BLaER1 (cell line): ENCODE measurements at regions not wholly inside any gene's neighbourhood (a gene's known extent, or its start where the extent isn't known, plus 50 kb on each side); places are given as distances from the start of the nearest gene placed in this dataset.

Experiments
- H3K27ac ChIP-seq: shearing (Covaris generic); formaldehyde crosslinking; 2 replicates; pipeline ENCODE4 v1.8.1; 2022
- H3K27me3 ChIP-seq: shearing (Covaris generic); formaldehyde crosslinking; 2 replicates; pipeline ENCODE4 v1.8.1; 2022
- H3K36me3 ChIP-seq: shearing (Covaris generic); formaldehyde crosslinking; 2 replicates; pipeline ENCODE4 v1.8.1; 2022
- H3K4me1 ChIP-seq: shearing (Covaris generic); formaldehyde crosslinking; 2 replicates; pipeline ENCODE4 v1.8.1; 2022
- H3K4me2 ChIP-seq: shearing (Covaris generic); formaldehyde crosslinking; 2 replicates; pipeline ENCODE4 v1.8.1; 2022
- H3K4me3 ChIP-seq: shearing (Covaris generic); formaldehyde crosslinking; 2 replicates; pipeline ENCODE4 v1.8.1; 2022
- H3K9ac ChIP-seq: shearing (Covaris generic); formaldehyde crosslinking; 2 replicates; pipeline ENCODE4 v1.8.1; 2022
- H3K9me3 ChIP-seq: shearing (Covaris generic); formaldehyde crosslinking; 2 replicates; pipeline ENCODE4 v1.8.1; 2022
- H4K20me1 ChIP-seq: shearing (Covaris generic); formaldehyde crosslinking; 2 replicates; pipeline ENCODE4 v1.8.1; 2022
- Cebpa-rat ChIP-seq: shearing (Covaris generic); IDR thresholded peaks from 2 replicates; pipeline ENCODE4 v1.8.1; 2022

DNA sequence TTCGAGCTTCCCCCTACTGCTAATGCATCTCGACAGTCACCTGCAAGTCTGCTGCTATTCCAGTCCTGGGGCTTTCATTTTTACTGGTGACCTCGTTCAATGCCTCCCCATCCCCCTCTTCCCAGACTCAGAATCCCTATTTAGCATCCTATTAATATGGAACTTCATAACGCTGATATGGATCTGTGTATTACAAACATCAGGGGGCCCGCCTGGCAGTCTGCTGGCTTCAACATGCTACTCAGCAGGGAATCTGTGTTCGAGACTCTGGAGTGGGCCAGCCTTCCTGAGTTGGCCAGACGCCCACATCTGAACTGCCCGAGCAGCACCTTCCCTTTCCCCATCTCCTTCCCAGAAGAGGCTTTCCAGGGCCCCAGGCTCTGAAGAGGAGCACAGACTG, 173.9 kb upstream of the PPARGC1A start:
- Histone ChIP-seq H3K9me3 (no peaks in the 10 kb centered on the region), H3K27me3 (no peaks in the 10 kb centered on the region), H3K36me3 (no peaks in the 10 kb centered on the region), H3K4me2 (no peak overlapping the region), H3K9ac (no peak overlapping the region), H3K4me1 (no peaks in the 10 kb centered on the region), H3K27ac (no peak overlapping the region), H4K20me1 (no peaks in the 10 kb centered on the region), H3K4me3 (no peak overlapping the region)
- no peak for TF ChIP-seq Cebpa-rat

DNA sequence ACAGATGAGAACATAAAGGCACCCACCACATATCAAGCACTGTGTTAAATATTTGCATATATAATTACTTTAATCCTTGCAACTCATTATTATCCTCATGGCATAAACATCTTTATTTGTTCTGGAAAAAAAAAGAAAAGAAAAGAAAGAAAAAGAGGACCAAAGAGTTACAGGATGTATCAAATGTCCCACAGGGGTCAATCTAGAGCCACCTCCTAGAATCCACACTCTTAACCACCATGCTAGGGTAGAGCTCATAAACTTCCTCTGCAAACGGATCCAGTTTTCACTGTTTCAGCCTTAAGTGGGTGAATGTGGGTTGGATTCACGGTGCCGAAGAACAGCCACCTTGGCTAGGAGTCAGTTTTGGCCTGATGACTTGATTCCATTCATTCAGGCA, 171.1 kb upstream of the PPARGC1A start:
- no peaks in the 10 kb centered on the region for H3K27me3 ChIP-seq
- H3K9me3 ChIP-seq, result no peaks in the 10 kb centered on the region
- no peaks in the 10 kb centered on the region for H3K36me3 ChIP-seq
- no peaks in the 10 kb centered on the region for H3K4me1 ChIP-seq
- no peaks in the 10 kb centered on the region for H4K20me1 ChIP-seq
- no peak overlapping the region for H3K27ac ChIP-seq
- no peak overlapping the region for H3K9ac ChIP-seq
- no peak overlapping the region for H3K4me3 ChIP-seq
- TF ChIP-seq Cebpa-rat, result no peak
- no peak overlapping the region for H3K4me2 ChIP-seq

- no peaks in the 10 kb centered on the region for H3K36me3 ChIP-seq
- no peak overlapping the region for H3K4me2 ChIP-seq
- H3K9me3 ChIP-seq, result no peaks in the 10 kb centered on the region
- no peaks in the 10 kb centered on the region for H4K20me1 ChIP-seq
- H3K27ac ChIP-seq, result no peak overlapping the region
- no peak overlapping the region for H3K9ac ChIP-seq
- H3K4me1 ChIP-seq, result no peaks in the 10 kb centered on the region
- H3K4me3 ChIP-seq, result no peak overlapping the region
- no peaks in the 10 kb centered on the region for H3K27me3 ChIP-seq
- no peak for TF ChIP-seq Cebpa-rat
Measured at GRCh38 chr4:24059839-24060238, 170.0 kb upstream of the PPARGC1A start.

DNA sequence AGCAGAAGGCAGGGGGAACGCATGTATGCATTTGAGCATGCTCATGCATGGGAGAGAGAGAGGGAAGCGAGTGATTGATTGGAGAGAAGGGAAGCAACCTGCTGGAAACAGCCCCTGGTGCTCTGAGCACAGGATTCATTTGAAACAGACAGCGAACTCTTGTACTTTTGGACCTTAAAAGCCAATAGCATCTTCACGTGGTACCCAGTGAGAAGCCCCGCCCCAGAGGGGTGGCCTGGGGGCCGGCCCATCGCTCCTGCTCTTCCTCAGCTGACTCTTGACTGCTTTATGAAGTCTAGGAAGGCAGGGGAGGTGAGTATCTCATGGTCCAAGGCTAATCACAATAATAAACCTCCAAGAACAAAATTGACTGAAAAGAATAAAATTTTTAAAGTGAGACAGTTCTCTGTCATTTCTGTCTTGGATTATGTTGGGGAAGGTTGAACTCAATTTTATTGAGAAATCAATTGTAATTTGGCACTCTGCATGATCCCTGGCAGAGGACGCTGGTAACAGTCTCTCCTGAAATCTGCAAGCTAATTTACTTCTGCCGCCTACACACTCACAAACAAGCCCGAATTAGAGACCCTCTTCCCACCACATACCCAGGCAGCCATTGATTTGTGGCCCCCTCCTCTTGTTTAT, 168.2 kb upstream of the PPARGC1A start:
- Histone ChIP-seq H4K20me1 (no peaks in the 10 kb centered on the region), H3K4me1 (no peaks in the 10 kb centered on the region), H3K9ac (no peak overlapping the region), H3K27ac (no peak overlapping the region), H3K4me2 (no peak overlapping the region), H3K27me3 (no peaks in the 10 kb centered on the region), H3K36me3 (no peaks in the 10 kb centered on the region), H3K4me3 (no peak overlapping the region), H3K9me3 (no peaks in the 10 kb centered on the region)
- no peak for TF ChIP-seq Cebpa-rat

DNA sequence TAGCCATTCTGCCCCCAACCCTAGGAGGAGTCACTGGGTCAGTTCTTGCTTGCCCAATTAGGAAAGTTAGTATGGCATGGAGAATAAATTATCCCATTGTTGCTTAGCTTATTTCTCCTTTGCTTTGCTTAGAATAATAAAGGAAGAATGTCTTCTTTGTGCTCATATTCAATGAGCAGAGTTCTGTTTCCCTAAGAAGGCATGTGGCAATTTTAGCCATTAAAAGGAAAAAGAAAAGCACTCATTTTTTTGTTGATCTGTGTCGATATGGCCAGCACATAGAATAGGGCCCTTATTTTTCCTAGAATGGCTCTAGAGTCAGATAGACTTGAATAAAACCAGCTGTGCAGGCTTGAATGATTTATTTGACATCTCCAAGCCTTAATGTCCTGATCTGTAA, 166.4 kb upstream of the PPARGC1A start:
- Histone ChIP-seq H4K20me1 (no peaks in the 10 kb centered on the region), H3K4me1 (no peaks in the 10 kb centered on the region), H3K27me3 (no peaks in the 10 kb centered on the region), H3K9ac (no peak overlapping the region), H3K4me3 (no peak overlapping the region), H3K9me3 (no peaks in the 10 kb centered on the region), H3K36me3 (no peaks in the 10 kb centered on the region), H3K4me2 (no peak overlapping the region), H3K27ac (no peak overlapping the region)
- no peak for TF ChIP-seq Cebpa-rat

DNA sequence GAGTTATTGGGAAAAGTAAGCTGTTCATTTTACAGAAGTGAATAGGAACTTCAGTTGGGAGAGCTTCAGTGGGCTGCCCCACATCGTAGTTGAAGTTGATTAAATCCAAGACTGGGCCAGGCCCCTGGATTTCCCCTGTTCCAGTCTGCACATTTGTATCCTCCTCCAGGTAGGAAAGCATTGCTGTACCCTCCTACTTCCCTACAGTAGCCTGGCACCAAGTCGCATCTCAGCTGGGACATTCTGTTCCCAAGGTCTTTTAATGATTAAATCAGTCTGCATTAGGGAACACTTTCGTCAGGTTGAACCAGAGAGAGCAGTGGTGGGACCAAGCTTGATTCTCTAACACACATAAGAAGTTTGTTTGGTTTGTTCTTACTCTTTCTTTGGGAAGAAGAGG, 165.8 kb upstream of the PPARGC1A start:
- H3K27me3 ChIP-seq, result no peaks in the 10 kb centered on the region
- H3K27ac ChIP-seq, result no peak overlapping the region
- no peaks in the 10 kb centered on the region for H4K20me1 ChIP-seq
- no peak overlapping the region for H3K4me3 ChIP-seq
- no peaks in the 10 kb centered on the region for H3K4me1 ChIP-seq
- TF ChIP-seq Cebpa-rat, result no peak
- H3K4me2 ChIP-seq, result no peak overlapping the region
- no peaks in the 10 kb centered on the region for H3K36me3 ChIP-seq
- H3K9me3 ChIP-seq, result no peaks in the 10 kb centered on the region
- no peak overlapping the region for H3K9ac ChIP-seq

DNA sequence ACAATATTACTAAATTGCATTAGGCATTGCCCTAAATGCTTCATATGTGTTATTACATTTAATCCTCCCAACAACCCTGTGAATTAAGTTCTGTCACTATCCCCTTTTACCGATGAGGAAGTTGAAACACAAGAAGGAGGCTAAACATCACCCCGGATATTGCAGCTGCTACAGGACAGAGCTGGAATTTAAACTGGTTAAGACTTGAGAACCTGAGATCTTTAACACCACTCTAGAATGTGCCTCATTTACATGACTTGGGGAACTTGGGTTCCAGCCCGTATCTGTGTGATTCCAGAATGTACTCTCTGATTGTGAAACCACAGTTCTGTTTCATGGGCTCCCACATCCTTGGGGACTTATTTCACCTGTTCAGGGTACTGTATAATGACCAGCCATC, 165.1 kb upstream of the PPARGC1A start:
- Histone ChIP-seq H3K4me1 (no peaks in the 10 kb centered on the region), H3K4me2 (no peak overlapping the region), H3K9me3 (no peaks in the 10 kb centered on the region), H3K9ac (no peak overlapping the region), H3K27ac (no peak overlapping the region), H3K36me3 (no peaks in the 10 kb centered on the region), H4K20me1 (no peaks in the 10 kb centered on the region), H3K27me3 (no peaks in the 10 kb centered on the region), H3K4me3 (no peak overlapping the region)
- no peak for TF ChIP-seq Cebpa-rat

GRCh38 chr4:24053934-24054333, 164.1 kb upstream of the PPARGC1A start:
- H3K4me1 ChIP-seq, result no peaks in the 10 kb centered on the region
- no peaks in the 10 kb centered on the region for H3K27me3 ChIP-seq
- no peak overlapping the region for H3K4me3 ChIP-seq
- H3K27ac ChIP-seq, result no peak overlapping the region
- no peaks in the 10 kb centered on the region for H4K20me1 ChIP-seq
- TF ChIP-seq Cebpa-rat, result no peak
- no peaks in the 10 kb centered on the region for H3K36me3 ChIP-seq
- H3K9ac ChIP-seq, result no peak overlapping the region
- no peak overlapping the region for H3K4me2 ChIP-seq
- no peaks in the 10 kb centered on the region for H3K9me3 ChIP-seq

DNA sequence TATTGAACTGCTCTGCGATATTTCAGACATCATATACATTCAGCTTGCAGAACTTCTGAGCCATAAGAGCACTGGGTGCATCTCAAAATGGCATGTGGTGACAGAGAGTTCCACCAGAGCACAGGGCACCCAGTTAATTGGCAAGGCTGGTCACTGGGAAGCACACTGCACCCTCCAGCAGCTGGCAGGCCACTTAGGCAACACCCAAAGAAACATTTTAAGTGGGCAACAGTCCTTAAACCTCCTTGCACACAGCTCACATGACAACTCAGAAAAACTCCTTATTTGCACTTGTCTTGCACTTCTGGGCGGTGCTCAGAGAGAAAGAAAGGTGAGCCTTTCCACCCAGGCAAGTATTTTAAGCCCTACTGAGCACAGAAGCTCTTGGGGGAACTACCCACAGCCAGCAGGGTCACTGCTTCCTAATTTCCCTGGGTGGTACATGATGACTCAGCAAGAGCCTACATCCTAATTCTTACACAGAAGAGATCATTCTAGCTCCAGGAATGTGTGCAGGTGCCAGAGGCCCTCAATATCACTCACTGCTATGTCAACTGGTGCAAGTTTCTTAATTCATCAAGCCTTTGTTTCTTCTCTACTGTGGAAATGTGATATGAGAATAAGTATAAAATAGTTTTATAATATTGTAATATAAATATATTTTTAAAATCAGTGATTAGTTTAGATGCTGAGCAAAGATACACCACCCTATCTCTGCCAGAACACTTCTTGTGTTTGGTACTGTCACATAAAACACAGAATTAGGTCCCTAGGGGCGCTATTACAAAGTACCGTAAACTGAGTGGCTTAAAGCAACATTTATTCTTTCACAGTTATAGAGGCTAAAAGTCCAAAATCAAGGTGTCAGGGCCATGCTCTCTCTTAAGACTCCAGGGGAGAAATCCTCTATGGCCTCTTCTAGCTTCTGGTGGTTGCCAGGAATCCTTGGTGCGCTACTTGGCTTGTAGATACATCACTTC, 155.1 kb upstream of the PPARGC1A start:
- Histone ChIP-seq H3K4me3 (no peak overlapping the region), H3K27ac (no peak overlapping the region), H3K4me1 (no peaks in the 10 kb centered on the region), H3K27me3 (no peaks in the 10 kb centered on the region), H3K9ac (no peak overlapping the region), H3K36me3 (no peaks in the 10 kb centered on the region), H3K9me3 (no peaks in the 10 kb centered on the region), H3K4me2 (no peak overlapping the region), H4K20me1 (no peaks in the 10 kb centered on the region)
- no peak for TF ChIP-seq Cebpa-rat

DNA sequence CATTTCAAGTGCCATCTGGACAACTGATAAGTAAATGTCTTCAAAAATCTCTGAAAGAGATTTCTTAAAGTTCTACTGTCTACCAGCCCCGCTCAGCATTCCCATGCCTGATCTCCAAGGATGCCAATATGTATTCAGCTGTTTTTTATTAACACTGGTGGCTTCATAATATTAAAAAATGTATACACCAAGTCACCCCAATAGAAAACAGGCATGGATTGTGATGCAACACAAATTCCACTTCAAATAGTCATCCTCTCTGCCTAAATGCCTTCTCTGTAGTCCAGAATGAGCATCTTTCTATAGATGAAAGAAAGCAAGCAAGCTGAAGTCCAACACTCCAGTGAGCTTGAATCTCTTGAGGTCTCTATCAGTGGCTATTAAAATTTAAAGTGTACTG, 152.2 kb upstream of the PPARGC1A start:
- no peaks in the 10 kb centered on the region for H3K36me3 ChIP-seq
- H3K9me3 ChIP-seq, result no peaks in the 10 kb centered on the region
- no peak for TF ChIP-seq Cebpa-rat
- H3K4me2 ChIP-seq, result no peak overlapping the region
- no peaks in the 10 kb centered on the region for H3K27me3 ChIP-seq
- no peak overlapping the region for H3K27ac ChIP-seq
- no peak overlapping the region for H3K4me3 ChIP-seq
- no peaks in the 10 kb centered on the region for H4K20me1 ChIP-seq
- H3K9ac ChIP-seq, result no peak overlapping the region
- H3K4me1 ChIP-seq, result no peaks in the 10 kb centered on the region
